Ureter (tissue), 1 donor: ENCODE measurements at regions not wholly inside any gene's neighbourhood (a gene's known extent, or its start where the extent isn't known, plus 50 kb on each side); places are given as distances from the start of the nearest gene placed in this dataset.
"Not testable (repeated sequence)": the region's sequence is repeated elsewhere in the genome, so short reads cannot be mapped to it uniquely, and the experiment has no call there.

ENCODE experiments used
- DNase-seq: peaks from one replicate; pipeline ENCODE4 v3.0.0-alpha.2; 2020; ENCODE audit warnings: low spot score
- donor health status: DM: yes; HTN: yes; CAD: no.

DNA sequence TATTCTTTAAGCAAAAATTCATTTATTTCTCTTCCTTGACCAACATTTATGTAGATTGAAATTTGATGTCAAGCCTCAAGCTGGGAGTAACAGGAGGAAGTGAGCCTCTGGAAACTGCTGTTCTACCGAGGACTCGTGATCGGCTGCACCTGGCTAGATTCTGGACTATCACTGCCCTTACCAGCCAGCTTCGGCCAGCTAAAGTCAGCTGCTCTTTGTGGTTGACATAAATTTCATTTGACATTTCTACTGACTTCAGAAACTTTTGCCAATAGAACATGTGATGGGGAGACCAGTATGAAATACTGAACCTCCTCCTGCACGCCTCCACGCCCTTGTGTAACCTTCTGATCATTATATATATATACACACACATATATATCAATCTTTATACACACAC lies 74.2 kb upstream of the RGPD5 start:
- DNase-seq, result peak; percentile 22

DNA sequence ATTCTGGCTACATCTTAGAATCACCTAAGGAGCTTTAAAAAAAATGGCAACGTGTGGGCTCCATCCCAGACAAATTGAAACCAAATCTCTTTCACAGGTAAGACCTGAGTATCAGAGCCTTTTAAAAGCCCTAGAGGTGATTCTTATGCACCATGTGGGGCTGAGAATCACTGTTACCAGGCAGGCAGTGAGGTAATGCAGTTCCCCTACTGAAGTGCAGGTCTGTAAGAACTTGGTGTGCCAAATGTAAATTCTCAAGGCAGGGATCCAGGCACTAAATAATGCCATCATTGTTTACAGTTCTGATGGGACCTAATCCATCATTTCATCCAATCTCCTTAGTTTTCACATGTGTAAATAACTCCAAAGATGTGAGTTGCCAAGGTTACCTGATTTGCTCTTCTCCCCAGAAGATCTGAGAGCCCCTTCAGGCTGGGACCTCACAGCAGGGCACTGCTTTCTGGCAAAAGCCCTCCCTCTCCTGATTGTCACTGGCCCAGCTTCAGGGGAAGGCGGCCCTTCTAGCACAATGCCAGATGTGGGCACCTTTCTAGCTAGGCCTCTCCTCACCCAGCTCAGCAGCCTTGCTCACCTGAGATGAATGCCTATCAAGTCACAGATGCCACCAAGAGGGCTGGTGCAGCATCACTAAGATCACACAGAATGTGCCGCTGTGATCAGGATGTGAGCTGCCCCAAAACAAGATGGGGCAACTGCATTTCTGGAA lies 73.6 kb upstream of the RGPD5 start:
- peak; percentile 41 for DNase-seq

DNA sequence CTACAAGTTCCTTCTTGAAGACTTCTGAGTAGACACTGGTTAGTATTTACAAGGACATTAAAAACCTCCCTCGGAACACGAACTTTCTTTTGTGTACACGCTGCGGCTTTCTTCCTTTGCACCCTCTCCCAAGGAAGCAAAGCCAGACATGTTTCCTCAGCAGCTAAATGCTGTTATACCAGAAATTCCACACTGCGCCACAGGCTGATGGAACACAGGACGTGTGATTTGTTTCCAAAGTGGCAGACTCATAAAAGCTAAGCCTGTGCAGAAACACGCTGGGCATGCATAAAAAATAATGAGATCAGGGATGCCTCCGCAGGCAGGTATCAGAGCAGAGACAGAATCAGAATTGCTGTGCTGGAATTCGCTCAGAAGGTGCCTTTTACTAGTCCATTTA lies 73.0 kb upstream of the RGPD5 start:
- peak; percentile 52 for DNase-seq

DNA sequence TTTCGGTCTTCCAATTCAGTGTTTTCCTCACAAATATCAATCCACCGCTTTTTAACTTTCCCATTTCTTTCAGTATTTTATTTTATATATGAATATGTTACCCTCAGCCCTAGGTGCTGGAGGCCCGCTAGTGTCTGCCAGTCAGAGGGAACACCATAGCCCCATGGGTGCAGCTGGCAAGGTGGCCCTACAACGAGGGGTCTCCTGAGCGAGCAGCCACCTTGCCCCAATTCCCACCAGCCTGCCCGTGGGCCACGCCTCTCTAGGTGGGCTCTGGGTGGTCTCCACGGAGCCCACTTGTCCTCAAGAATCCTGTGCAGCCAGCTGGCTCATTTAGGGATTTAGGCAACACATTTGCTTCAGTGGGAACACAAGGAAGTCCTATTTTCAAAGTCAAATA lies 72.5 kb upstream of the RGPD5 start:
- peak; percentile 28 for DNase-seq

- peak; percentile 50 for DNase-seq
Observed at GRCh38 chr2:109722026-109722425, 72.1 kb upstream of the RGPD5 start.

GRCh38 chr2:109722640-109723039 lies 71.5 kb upstream of the RGPD5 start:
- DNase-seq, result not testable (repeated sequence)

DNA sequence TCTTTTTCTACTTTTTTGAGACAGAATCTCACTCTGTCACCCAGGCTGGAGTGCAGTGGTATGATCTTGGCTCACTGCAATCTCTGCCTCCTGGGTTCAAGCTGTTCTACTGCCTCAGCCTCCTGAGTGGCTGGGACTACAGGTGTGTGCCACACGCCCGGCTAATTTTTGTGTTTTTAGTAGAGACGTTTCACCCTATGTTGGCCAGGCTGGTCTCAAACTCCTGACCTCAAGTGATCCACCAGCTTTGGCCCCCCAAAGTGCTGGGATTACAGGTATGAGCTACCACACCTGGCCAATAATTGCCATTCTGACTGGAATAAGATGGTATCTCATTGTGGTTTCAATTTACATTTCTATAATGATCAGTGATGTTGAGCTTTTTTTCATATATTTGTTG lies 71.0 kb upstream of the RGPD5 start:
- DNase-seq, result not testable (repeated sequence)

- DNase-seq, result peak; percentile 37
Observed at GRCh38 chr2:109724533-109725460, 69.3 kb upstream of the RGPD5 start.

DNA sequence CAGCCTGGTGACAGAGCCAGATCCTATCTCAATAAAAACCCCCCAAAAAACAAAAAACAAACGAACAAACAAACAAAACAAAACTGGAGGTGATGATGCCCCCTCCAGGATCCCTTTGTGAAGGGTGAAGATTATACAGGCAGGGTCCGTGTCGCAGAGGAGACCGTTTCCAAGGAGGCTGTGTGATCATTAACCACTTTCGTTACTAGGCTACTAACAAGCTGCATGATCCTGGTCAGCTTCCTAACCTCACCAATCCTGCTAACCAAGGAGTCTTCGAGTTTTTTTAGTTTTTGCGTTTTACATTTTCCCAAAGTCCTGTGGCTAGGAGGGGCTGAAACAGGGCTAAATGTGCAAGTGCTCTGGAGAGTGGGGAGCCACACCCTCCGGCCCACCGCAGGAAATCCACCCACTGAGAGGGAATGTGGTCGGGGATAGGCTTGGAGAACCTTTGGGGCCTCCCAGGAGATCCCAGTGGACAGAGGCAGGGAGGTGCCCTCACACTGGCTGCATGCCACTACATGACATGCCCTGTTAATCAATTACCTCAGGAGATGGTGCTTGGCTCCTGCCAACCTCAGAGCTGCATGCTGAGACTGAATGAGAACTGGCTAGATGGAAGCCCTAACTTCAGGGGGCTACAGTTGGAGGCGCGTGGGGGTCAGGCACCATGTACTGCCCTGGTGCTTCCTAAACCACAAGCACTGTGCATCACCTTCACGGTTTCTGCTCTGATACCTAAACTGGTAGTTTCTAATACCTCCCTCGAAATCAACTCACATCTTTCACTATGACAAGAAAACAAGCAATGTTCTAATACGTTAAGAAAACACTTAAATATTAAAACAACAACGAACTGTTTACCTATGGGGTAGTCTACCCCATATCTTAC lies 67.5 kb upstream of the RGPD5 start:
- peak; percentile 49 for DNase-seq

DNA sequence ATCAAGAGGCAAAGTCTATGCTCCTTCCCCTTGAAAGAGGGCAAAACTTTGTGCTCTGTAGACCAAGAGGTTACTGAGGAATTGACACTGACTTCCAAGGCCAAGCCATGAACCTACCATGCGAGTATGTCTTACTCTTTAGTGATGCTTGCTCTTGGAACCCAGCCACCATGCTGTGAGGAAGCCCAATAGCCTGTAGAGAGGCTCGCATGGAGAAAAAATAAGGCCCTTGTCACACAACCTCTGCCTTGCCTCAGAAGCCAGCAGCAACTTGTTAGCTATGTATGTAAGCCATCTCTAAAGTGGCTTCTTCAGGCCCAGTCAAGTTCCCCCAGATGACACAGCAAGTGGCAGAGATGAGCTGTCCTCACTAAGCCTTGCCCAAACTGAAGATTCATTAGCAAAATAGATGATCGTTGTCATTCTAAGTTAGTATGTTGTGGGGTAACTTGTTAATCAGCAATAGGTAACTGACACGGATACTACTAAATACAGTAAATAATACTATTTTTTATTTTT lies 66.1 kb upstream of the RGPD5 start:
- DNase-seq, result peak; percentile 25

DNA sequence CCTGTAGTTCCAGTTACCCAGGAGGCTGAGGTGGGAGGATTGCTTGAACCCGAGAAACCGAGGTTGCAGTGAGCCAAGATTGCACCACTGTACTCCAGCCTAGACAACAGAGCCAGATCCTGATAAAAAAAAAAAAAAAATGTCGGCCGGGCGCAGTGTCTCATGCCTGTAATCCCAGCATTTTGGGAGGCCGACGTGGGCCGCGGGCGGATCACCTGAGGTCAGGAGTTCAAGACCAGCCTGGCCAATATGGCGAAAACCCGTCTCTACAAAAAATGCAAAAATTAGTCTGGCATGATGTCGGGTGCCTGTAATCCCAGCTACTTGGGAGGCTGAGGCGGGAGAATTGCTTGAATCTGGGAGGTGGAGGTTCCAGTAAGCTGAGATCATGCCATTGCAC lies 60.4 kb upstream of the RGPD5 start:
- DNase-seq, result not testable (repeated sequence)

GRCh38 chr2:109736177-109736827 lies 57.8 kb upstream of the RGPD5 start:
- DNase-seq, result peak; percentile 60
